ENCODE measurements at regions not wholly inside any gene's neighbourhood (a gene's known extent, or its start where the extent isn't known, plus 50 kb on each side); places are given as distances from the start of the nearest gene placed in this dataset.

DNA sequence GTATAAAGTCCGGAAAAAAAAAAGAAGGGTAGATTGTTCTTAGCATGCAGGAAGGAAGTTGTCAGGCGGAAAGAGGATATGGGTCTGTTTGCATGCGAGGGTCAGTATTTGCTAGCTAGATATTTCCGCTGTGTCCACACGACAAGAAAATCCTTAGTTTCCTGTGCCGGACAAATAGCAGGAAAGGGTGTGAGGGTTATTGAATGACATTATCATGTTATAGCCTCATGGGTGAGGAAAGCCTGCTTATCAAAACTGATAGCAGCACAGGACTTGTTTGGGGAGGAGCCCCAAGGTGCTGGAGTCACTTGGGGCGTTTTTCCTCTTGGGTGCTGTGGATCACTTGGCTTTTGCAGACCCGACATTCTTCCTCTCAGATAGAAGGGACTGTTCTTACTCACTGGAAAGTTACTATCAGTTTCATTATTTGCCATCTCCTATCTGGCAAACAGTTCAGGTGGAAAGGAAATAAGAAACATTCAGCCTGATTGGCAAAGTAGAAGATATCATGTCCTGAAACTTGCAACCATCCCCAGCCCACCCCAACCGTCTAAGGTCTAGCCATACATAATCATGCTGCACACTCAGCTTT is 127.2 kb upstream of the DPH6 start:
- Mint-ChIP-seq H3K9me3 (ENCODE audit: unreplicated experiment) (no peaks in the 10 kb centered on the region), H3K4me3 (ENCODE audit: unreplicated experiment) (no peak overlapping the region), H3K27me3 (ENCODE audit: unreplicated experiment) (peaks cover 3% of the 10 kb centered on the region), H3K4me1 (ENCODE audit: unreplicated experiment) (peaks cover 50% of the 10 kb centered on the region), H3K36me3 (ENCODE audit: low read depth, unreplicated experiment) (no peaks in the 10 kb centered on the region), H3K27ac (ENCODE audit: unreplicated experiment) (peak overlapping the region; percentile 94)
- TF ChIP-seq, protein P1, sequence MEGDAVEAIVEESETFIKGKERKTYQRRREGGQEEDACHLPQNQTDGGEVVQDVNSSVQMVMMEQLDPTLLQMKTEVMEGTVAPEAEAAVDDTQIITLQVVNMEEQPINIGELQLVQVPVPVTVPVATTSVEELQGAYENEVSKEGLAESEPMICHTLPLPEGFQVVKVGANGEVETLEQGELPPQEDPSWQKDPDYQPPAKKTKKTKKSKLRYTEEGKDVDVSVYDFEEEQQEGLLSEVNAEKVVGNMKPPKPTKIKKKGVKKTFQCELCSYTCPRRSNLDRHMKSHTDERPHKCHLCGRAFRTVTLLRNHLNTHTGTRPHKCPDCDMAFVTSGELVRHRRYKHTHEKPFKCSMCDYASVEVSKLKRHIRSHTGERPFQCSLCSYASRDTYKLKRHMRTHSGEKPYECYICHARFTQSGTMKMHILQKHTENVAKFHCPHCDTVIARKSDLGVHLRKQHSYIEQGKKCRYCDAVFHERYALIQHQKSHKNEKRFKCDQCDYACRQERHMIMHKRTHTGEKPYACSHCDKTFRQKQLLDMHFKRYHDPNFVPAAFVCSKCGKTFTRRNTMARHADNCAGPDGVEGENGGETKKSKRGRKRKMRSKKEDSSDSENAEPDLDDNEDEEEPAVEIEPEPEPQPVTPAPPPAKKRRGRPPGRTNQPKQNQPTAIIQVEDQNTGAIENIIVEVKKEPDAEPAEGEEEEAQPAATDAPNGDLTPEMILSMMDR (IDR thresholded peaks at IDR 0.05; ENCODE audit: unreplicated experiment) = no peak
- DNase-seq (ENCODE audit: low spot score) = peak; percentile 44

DNA sequence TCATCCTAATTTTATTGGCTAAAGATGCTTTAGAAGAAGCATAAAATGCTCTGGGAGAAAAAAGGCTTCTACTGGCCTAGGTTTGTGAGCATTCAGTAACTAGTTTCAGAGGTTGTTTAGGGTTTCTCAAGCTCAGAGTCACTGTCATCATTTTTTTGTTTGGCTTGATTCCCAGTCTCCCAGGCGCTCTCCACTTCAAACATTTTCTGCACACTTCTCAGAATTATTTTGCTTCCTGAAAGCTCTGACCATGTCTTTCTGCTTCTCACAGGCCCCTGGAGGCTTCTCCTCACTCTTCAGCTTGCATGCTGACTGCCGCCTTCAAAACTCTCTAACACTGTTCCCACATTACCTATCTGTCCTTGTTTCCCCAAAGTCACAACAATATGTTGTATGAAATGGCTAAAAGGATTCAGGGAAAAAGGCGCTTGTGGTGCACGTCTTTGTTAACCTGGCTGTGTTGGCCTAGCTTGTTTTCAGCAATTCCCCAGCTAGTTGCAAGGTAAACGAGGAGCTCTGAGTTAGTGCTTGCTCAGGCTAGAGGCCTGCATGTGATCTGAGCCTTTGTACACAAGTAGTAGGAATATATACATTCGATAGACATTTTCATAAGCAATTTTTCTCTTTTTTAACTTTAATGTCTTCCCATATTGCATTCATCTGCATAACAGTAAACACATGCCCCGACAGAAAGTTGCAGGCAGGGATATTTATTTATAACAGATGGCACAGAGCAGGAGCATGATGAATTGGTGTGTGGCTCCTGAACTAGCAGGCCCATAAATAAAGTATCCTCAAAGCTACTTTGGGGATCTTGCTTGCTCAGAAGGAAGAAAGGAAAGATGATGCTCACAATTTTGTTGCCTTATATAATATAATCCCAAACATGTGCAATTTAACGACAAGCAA is 129.2 kb upstream of the DPH6 start:
- TF ChIP-seq, protein P1 (IDR thresholded peaks at IDR 0.05; ENCODE audit: unreplicated experiment) = no peak
- H3K9me3 Mint-ChIP-seq (ENCODE audit: unreplicated experiment) = no peaks in the 10 kb centered on the region
- no peak overlapping the region for H3K4me3 Mint-ChIP-seq (ENCODE audit: unreplicated experiment)
- peak overlapping the region; percentile 72 for H3K27ac Mint-ChIP-seq (ENCODE audit: unreplicated experiment)
- H3K4me1 Mint-ChIP-seq (ENCODE audit: unreplicated experiment) = peaks cover 36% of the 10 kb centered on the region
- no peak for DNase-seq (ENCODE audit: low spot score)
- peaks cover 3% of the 10 kb centered on the region for H3K27me3 Mint-ChIP-seq (ENCODE audit: unreplicated experiment)
- no peaks in the 10 kb centered on the region for H3K36me3 Mint-ChIP-seq (ENCODE audit: low read depth, unreplicated experiment)

DNA sequence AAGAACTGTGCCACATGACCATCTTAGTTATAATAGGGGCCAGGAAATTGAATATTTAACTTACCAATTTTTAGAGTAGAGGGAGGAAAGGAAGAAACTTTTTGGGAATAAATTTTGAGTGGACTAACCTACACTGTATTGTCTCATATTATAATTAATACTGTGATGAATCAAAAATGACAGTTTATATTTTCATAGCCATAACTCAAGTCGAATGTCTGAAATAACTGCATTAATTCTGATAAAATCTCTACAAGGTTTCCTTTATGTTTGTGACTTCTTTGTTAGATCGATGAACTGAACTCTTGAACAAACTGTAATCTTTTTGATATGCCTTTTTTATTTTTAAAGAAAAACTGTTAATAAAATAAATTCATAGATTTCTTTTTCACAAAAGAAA is 132.8 kb upstream of the DPH6 start:
- peaks cover 14% of the 10 kb centered on the region for H3K4me1 Mint-ChIP-seq (ENCODE audit: unreplicated experiment)
- no peak overlapping the region for H3K4me3 Mint-ChIP-seq (ENCODE audit: unreplicated experiment)
- no peaks in the 10 kb centered on the region for H3K36me3 Mint-ChIP-seq (ENCODE audit: low read depth, unreplicated experiment)
- DNase-seq (ENCODE audit: low spot score) = no peak
- TF ChIP-seq, protein P1 (IDR thresholded peaks at IDR 0.05; ENCODE audit: unreplicated experiment) = no peak
- no peak overlapping the region for H3K27ac Mint-ChIP-seq (ENCODE audit: unreplicated experiment)
- H3K9me3 Mint-ChIP-seq (ENCODE audit: unreplicated experiment) = no peaks in the 10 kb centered on the region
- no peaks in the 10 kb centered on the region for H3K27me3 Mint-ChIP-seq (ENCODE audit: unreplicated experiment)

DNA sequence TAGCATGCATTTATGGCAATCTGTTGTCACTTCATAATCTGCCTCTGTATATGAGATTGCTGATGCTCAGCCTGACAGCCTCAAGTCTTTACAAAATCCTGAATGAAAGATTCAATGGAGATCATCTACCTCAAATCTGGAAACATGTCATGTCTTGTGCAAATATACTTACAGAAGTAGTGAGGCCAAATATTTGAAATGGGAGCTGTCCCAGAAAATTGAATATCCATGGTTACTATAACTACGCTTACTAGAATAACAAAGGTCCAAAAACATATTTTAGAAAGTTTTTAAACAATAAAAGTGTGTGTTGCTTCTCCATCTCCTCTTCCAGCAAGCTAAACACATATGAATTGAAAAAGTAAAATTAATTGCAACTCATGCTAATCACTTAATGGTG is 133.2 kb upstream of the DPH6 start:
- H3K27ac Mint-ChIP-seq (ENCODE audit: unreplicated experiment) = no peak overlapping the region

More for the DNA sequence above, 133.2 kb upstream of the DPH6 start:
- Mint-ChIP-seq H3K4me3 (ENCODE audit: unreplicated experiment) (no peak overlapping the region), H3K9me3 (ENCODE audit: unreplicated experiment) (no peaks in the 10 kb centered on the region), H3K36me3 (ENCODE audit: low read depth, unreplicated experiment) (no peaks in the 10 kb centered on the region), H3K27me3 (ENCODE audit: unreplicated experiment) (no peaks in the 10 kb centered on the region), H3K4me1 (ENCODE audit: unreplicated experiment) (peaks cover 14% of the 10 kb centered on the region)
- TF ChIP-seq, protein P1 (IDR thresholded peaks at IDR 0.05; ENCODE audit: unreplicated experiment) = no peak
- DNase-seq (ENCODE audit: low spot score) = no peak
